ENCODE measurements at regions not wholly inside any gene's neighbourhood (a gene's known extent, or its start where the extent isn't known, plus 50 kb on each side); places are given as distances from the start of the nearest gene placed in this dataset.

- no peak for DNase-seq (ENCODE audit: low read depth in 4 of 4, low spot score in 3 of 4)
These were observed 61.6 kb downstream of the CCR1 start for GRCh38 chr3:46146548-46146947.

- DNase-seq (ENCODE audit: low read depth in 4 of 4, low spot score in 3 of 4), result no peak
These were observed 62.1 kb downstream of the CCR1 start for GRCh38 chr3:46146021-46146420.

GRCh38 chr3:46145147-46145546, 63.0 kb downstream of the CCR1 start:
- DNase-seq (ENCODE audit: low read depth in 4 of 4, low spot score in 3 of 4), result no peak

GRCh38 chr3:46143951-46144473, 64.1 kb downstream of the CCR1 start:
- DNase-seq (ENCODE audit: low read depth in 4 of 4, low spot score in 3 of 4), result no peak

- DNase-seq (ENCODE audit: low read depth in 4 of 4, low spot score in 3 of 4), result no peak
These were observed 66.3 kb downstream of the CCR1 start for GRCh38 chr3:46141813-46142212.

GRCh38 chr3:46138581-46138980, 69.5 kb downstream of the CCR1 start:
- DNase-seq (ENCODE audit: low read depth in 4 of 4, low spot score in 3 of 4), result no peak

- no peak for DNase-seq (ENCODE audit: low read depth in 4 of 4, low spot score in 3 of 4)
These were observed 72.6 kb downstream of the CCR1 start for GRCh38 chr3:46135475-46135874.

- no peak for DNase-seq (ENCODE audit: low read depth in 4 of 4, low spot score in 3 of 4)
These were observed 74.8 kb downstream of the CCR1 start for GRCh38 chr3:46133285-46133684.

- no peak for DNase-seq (ENCODE audit: low read depth in 4 of 4, low spot score in 3 of 4)
These were observed 75.5 kb downstream of the CCR1 start for GRCh38 chr3:46132565-46132964.

GRCh38 chr3:46131884-46132450, 76.1 kb downstream of the CCR1 start:
- no peak for DNase-seq (ENCODE audit: low read depth in 4 of 4, low spot score in 3 of 4)

- DNase-seq (ENCODE audit: low read depth in 4 of 4, low spot score in 3 of 4), result no peak
These were observed 77.3 kb downstream of the CCR1 start for GRCh38 chr3:46130631-46131310.

- no peak for DNase-seq (ENCODE audit: low read depth in 4 of 4, low spot score in 3 of 4)
These were observed 78.4 kb downstream of the CCR1 start for GRCh38 chr3:46129588-46130272.

- no peak for DNase-seq (ENCODE audit: low read depth in 4 of 4, low spot score in 3 of 4)
These were observed 80.6 kb downstream of the CCR1 start for GRCh38 chr3:46127503-46127902.

- DNase-seq (ENCODE audit: low read depth in 4 of 4, low spot score in 3 of 4), result peak in 2 of 4 donors; percentile 2 to 19
These were observed 83.6 kb downstream of the CCR1 start for GRCh38 chr3:46124216-46125177.

- no peak for DNase-seq (ENCODE audit: low read depth in 4 of 4, low spot score in 3 of 4)
These were observed 84.5 kb downstream of the CCR1 start for GRCh38 chr3:46123646-46124045.

- no peak for DNase-seq (ENCODE audit: low read depth in 4 of 4, low spot score in 3 of 4)
These were observed 86.0 kb downstream of the CCR1 start for GRCh38 chr3:46122091-46122490.

- no peak for DNase-seq (ENCODE audit: low read depth in 4 of 4, low spot score in 3 of 4)
These were observed 87.1 kb downstream of the CCR1 start for GRCh38 chr3:46120983-46121382.

- no peak for DNase-seq (ENCODE audit: low read depth in 4 of 4, low spot score in 3 of 4)
These were observed 88.2 kb downstream of the CCR1 start for GRCh38 chr3:46119709-46120498.

- no peak for DNase-seq (ENCODE audit: low read depth in 4 of 4, low spot score in 3 of 4)
These were observed 88.9 kb downstream of the CCR1 start for GRCh38 chr3:46119253-46119652.

- DNase-seq (ENCODE audit: low read depth in 4 of 4, low spot score in 3 of 4), result no peak
These were observed 89.7 kb upstream of the XCR1 start for GRCh38 chr3:46116996-46117395.
